SK-N-SH (cell line): ENCODE measurements at regions not wholly inside any gene's neighbourhood (a gene's known extent, or its start where the extent isn't known, plus 50 kb on each side); places are given as distances from the start of the nearest gene placed in this dataset.

Experiments
- CTCF ChIA-PET: fragments of 300-600, 350-600 bp; formaldehyde crosslinking; extraction: SDS; loops from one replicate; lab custom pipeline; 2021; lab: Yijun Ruan, JAX
- POLR2A ChIA-PET: fragments of 350-600 bp; sonication (Branson Sonifier 250); formaldehyde crosslinking; extraction: SDS; loops from one replicate; lab custom pipeline; 2020; ENCODE audit warnings: antibody characterized with exemption, inconsistent platforms; lab: Yijun Ruan, JAX
- DNase-seq: peaks from one replicate; pipeline ENCODE4 v3.0.0; 2012
- H2AFZ ChIP-seq: fragments of 200-600 bp; sonication (generic); 2 replicates; pipeline ENCODE4 v1.8.1; 2016; ENCODE audit warnings: antibody characterized with exemption, mild to moderate bottlenecking, low read depth
- H3F3A ChIP-seq: fragments of 200-600 bp; sonication (generic); replicated peaks from 2 replicates; pipeline ENCODE3; 2016; ENCODE audit warnings: antibody characterized with exemption, mild to moderate bottlenecking; ENCODE audit not compliant: insufficient read depth
- H3K27ac ChIP-seq, 2 experiments: fragments of 200-500 bp in 1 of 2; fragments of 200-600 bp in 1 of 2; sonication (Bioruptor generic) in 1 of 2; sonication (generic), shearing (Covaris generic) in 1 of 2; 2 replicates each; pipeline versions ENCODE4 v1.5.1 to v1.6.1; 2014 to 2016; ENCODE audit warnings: low read depth in 2 of 2, inconsistent platforms in 1 of 2, low read length in 1 of 2, mild to moderate bottlenecking in 1 of 2, mixed read lengths in 1 of 2
- H3K27me3 ChIP-seq: fragments of 200-600 bp; sonication (generic), shearing (Covaris generic); 2 replicates; pipeline ENCODE4 v1.6.1; 2016; ENCODE audit warnings: mixed run types; ENCODE audit not compliant: insufficient read depth
- H3K36me3 ChIP-seq, 2 experiments: fragments of 200-500 bp in 1 of 2; fragments of 200-600 bp in 1 of 2; sonication (Bioruptor generic) in 1 of 2; sonication (generic) in 1 of 2; replicated peaks in 1 of 2; 2 replicates each; pipeline versions ENCODE3 to v1.5.1; 2014 to 2016; ENCODE audit warnings: low read length in 1 of 2, mild to moderate bottlenecking in 1 of 2; ENCODE audit not compliant: insufficient read depth in 2 of 2, control insufficient read depth in 1 of 2
- H3K4me1 ChIP-seq, 2 experiments: fragments of 200-500 bp in 1 of 2; fragments of 200-600 bp in 1 of 2; sonication (Bioruptor generic) in 1 of 2; sonication (generic), shearing (Covaris generic) in 1 of 2; 2 replicates each; pipeline versions ENCODE4 v1.5.1 to v1.6.1; 2014 to 2016; ENCODE audit warnings: low read depth in 1 of 2, low read length in 1 of 2, mixed run types in 1 of 2; ENCODE audit not compliant: insufficient read depth in 2 of 2, control insufficient read depth in 1 of 2
- H3K4me2 ChIP-seq: fragments of 200-600 bp; sonication (generic), shearing (Covaris generic); 2 replicates; pipeline ENCODE4 v1.6.1; 2017; ENCODE audit warnings: mixed run types
- H3K4me3 ChIP-seq, 2 experiments: fragments of 200-500 bp in 1 of 2; fragments of 200-600 bp in 1 of 2; sonication (Bioruptor generic) in 1 of 2; sonication (generic), shearing (Covaris generic) in 1 of 2; 2 replicates each; pipeline versions ENCODE4 v1.5.1 to v1.8.1; 2014 to 2016; ENCODE audit warnings: low read depth in 2 of 2, inconsistent platforms in 1 of 2, low read length in 1 of 2, mild to moderate bottlenecking in 1 of 2, mixed read lengths in 1 of 2, moderate library complexity in 1 of 2
- H3K79me2 ChIP-seq: fragments of 200-600 bp; sonication (generic); 2 replicates; pipeline ENCODE4 v1.8.1; 2017; ENCODE audit warnings: mild to moderate bottlenecking; ENCODE audit not compliant: insufficient read depth
- H3K9ac ChIP-seq: fragments of 200-600 bp; sonication (generic); 2 replicates; pipeline ENCODE4 v1.6.1; 2017; ENCODE audit warnings: mixed run types
- H3K9me2 ChIP-seq: fragments of 200-600 bp; sonication (generic); 2 replicates; pipeline ENCODE4 v1.6.1; 2017; ENCODE audit warnings: mixed run types
- H3K9me3 ChIP-seq: fragments of 200-600 bp; sonication (generic); 2 replicates; pipeline ENCODE4 v1.6.1; 2017; ENCODE audit warnings: mixed run types, mild to moderate bottlenecking, moderate library complexity
- H4K20me1 ChIP-seq: fragments of 200-600 bp; sonication (generic); 2 replicates; pipeline ENCODE4 v1.6.1; 2017; ENCODE audit warnings: mild to moderate bottlenecking, mixed run types; ENCODE audit not compliant: insufficient read depth
- CHD2 ChIP-seq: fragments of 150-350 bp; IDR thresholded peaks from 2 replicates; pipeline ENCODE4 v1.6.1; 2018; ENCODE audit warnings: low read length; ENCODE audit not compliant: partially characterized antibody
- ELF1 ChIP-seq: IDR thresholded peaks from 2 replicates; pipeline ENCODE4 v1.4.0; 2012
- FOSL2 ChIP-seq: IDR thresholded peaks from 2 replicates; pipeline ENCODE4 v1.4.0; 2012; ENCODE audit warnings: low read depth, mild to moderate bottlenecking, moderate library complexity, borderline replicate concordance
- GATA2 ChIP-seq: sonication (generic); formaldehyde crosslinking; IDR thresholded peaks from 2 replicates; pipeline ENCODE4 v1.5.0; 2020; ENCODE audit warnings: mild to moderate bottlenecking, missing genetic modification reagents
- MXI1 ChIP-seq: IDR thresholded peaks from 2 replicates; pipeline ENCODE4 v1.6.1; 2012; ENCODE audit warnings: mild to moderate bottlenecking, low read depth, low read length, improper control_type of control experiment
- NRF1 ChIP-seq: IDR thresholded peaks from 2 replicates; pipeline ENCODE4 v1.6.1; 2012; ENCODE audit warnings: low read depth, mild to moderate bottlenecking, low read length
- RAD21 ChIP-seq: IDR thresholded peaks from 2 replicates; pipeline ENCODE4 v1.6.1; 2012; ENCODE audit warnings: mild to moderate bottlenecking, low read length
- RCOR1 ChIP-seq: fragments of 150-350 bp; IDR thresholded peaks from 2 replicates; pipeline ENCODE4 v1.6.1; 2017; ENCODE audit warnings: antibody characterized with exemption, low read length
- RFX5 ChIP-seq: IDR thresholded peaks from 2 replicates; pipeline ENCODE4 v1.6.1; 2012; ENCODE audit warnings: mild to moderate bottlenecking, improper control_type of control experiment, low read length
- SMC3 ChIP-seq: IDR thresholded peaks from 2 replicates; pipeline ENCODE4 v1.6.1; 2012; ENCODE audit warnings: low read depth, low read length, improper control_type of control experiment
- TCF12 ChIP-seq: IDR thresholded peaks from 2 replicates; pipeline ENCODE4 v1.4.0; 2012
- WGBS: methylation state at CpG from one replicate; pipeline ENCODE4 v1.1.6; 2017; ENCODE audit warnings: low lambda C conversion rate; 5-methylcytosine and 5-hydroxymethylcytosine counted together
- TF ChIP-seq, protein P1 (sequence below): fragments of 200-600 bp; sonication (generic); IDR thresholded peaks from 2 replicates; pipeline ENCODE4 v1.6.1; 2017; ENCODE audit warnings: antibody characterized with exemption, mild to moderate bottlenecking, moderate library complexity
- TF ChIP-seq, protein P2 (sequence below): IDR thresholded peaks from 2 replicates; pipeline ENCODE4 v1.4.0; 2012; ENCODE audit warnings: low read depth, borderline replicate concordance
- TF ChIP-seq, protein P3 (sequence below): fragments of 150-350 bp; IDR thresholded peaks from 2 replicates; pipeline ENCODE4 v1.6.1; 2016; ENCODE audit warnings: mild to moderate bottlenecking, low read depth, low read length
- TF ChIP-seq, protein P4 (sequence below): IDR thresholded peaks from 2 replicates; pipeline ENCODE4 v1.6.1; 2012; ENCODE audit warnings: mild to moderate bottlenecking, low read depth, low read length, moderate library complexity
- TF ChIP-seq, protein P5 (sequence below): IDR thresholded peaks from 2 replicates; pipeline ENCODE4 v1.4.0; 2012; ENCODE audit warnings: low read depth

DNA sequence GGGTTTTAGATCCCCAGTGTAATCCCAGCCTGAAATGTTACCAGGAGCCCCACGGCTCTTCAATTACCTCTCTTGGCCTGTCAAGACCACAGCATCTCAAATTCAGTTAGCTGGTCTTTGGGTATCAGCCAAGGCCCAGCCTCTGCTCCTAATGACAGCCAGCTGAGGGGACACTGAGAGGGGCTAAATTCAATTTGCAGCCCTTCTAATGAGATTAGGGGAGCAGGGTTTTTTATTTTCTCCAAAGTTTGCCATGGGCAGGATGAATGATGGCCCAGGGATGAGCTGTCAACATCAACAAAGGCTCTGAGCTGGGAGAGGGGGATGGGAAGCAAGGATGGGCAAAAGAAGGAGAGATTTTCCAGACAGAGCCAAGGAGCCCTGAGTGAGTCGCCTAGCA, 116.8 kb upstream of the TBX20 start (continued):
- TF ChIP-seq, protein P1, sequence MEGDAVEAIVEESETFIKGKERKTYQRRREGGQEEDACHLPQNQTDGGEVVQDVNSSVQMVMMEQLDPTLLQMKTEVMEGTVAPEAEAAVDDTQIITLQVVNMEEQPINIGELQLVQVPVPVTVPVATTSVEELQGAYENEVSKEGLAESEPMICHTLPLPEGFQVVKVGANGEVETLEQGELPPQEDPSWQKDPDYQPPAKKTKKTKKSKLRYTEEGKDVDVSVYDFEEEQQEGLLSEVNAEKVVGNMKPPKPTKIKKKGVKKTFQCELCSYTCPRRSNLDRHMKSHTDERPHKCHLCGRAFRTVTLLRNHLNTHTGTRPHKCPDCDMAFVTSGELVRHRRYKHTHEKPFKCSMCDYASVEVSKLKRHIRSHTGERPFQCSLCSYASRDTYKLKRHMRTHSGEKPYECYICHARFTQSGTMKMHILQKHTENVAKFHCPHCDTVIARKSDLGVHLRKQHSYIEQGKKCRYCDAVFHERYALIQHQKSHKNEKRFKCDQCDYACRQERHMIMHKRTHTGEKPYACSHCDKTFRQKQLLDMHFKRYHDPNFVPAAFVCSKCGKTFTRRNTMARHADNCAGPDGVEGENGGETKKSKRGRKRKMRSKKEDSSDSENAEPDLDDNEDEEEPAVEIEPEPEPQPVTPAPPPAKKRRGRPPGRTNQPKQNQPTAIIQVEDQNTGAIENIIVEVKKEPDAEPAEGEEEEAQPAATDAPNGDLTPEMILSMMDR: no peak
- no peak for TF ChIP-seq SMC3
- no peak for TF ChIP-seq NRF1
- peak; percentile 86 for TF ChIP-seq GATA2 (CRISPR knock-in tag)
- peak; percentile 97 for TF ChIP-seq RCOR1
- no peak for TF ChIP-seq FOSL2
- TF ChIP-seq, protein P2, sequence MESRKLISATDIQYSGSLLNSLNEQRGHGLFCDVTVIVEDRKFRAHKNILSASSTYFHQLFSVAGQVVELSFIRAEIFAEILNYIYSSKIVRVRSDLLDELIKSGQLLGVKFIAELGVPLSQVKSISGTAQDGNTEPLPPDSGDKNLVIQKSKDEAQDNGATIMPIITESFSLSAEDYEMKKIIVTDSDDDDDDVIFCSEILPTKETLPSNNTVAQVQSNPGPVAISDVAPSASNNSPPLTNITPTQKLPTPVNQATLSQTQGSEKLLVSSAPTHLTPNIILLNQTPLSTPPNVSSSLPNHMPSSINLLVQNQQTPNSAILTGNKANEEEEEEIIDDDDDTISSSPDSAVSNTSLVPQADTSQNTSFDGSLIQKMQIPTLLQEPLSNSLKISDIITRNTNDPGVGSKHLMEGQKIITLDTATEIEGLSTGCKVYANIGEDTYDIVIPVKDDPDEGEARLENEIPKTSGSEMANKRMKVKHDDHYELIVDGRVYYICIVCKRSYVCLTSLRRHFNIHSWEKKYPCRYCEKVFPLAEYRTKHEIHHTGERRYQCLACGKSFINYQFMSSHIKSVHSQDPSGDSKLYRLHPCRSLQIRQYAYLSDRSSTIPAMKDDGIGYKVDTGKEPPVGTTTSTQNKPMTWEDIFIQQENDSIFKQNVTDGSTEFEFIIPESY: no peak
- peak; percentile 55 for TF ChIP-seq MXI1

DNA sequence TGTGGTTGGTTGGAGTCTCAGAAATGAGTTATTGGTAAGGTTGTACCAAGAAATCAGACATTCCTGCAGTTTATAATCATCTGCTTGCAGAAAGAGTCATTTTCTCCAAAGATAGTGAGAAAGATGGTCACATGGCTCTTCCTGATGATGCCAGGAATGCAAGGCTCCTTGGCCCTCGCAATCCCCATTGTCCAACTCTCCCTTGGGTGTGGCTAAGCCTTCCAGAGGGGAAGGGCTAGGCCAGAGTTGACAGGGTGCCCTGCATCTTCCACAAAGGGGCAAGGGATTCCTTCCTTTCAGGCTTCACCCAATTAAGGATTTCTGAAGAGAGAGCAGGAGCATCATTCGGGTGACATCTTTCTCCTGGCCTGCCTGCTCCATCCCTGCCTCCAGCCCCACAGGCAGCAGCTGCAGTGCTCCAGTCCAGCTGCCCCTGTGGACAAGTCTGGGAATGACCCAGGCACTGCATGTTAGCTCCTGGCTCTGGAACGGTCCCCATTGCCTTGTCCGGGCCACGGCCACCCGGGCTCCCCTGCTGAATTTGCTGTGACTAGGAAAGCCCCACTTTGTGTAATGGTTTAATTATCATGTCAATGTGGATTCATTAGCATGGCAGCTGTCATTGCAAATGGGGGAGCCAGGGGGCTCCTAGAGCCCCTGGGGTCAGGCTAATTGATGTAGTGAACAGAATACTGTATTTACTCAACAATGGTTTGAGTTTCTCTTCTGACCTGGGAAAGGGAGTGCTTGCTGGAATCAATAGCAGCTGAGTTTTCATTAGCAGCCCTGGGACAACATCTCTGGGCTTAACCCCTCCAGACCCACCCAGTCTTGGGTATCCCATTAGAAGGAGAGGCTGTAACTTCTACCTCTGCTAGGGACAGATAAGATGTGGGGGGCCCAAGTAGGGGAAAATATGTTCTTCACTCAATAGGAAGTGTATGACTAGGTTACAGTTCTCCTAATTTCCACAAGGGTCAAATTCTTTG, 112.6 kb upstream of the TBX20 start:
- no peaks in the 10 kb centered on the region for H3K9me2 ChIP-seq
- CTCF ChIA-PET: interaction anchor here (1.0 to 1.7 kb wide), 5 partner anchors 15 to 171 kb away, joined by 3 to 7 read pairs (median 3); no protein-coding TSS in a partner anchor
- 51% methylated on average over 3 of the region's 6 CpGs for WGBS
- TF ChIP-seq, protein P3, sequence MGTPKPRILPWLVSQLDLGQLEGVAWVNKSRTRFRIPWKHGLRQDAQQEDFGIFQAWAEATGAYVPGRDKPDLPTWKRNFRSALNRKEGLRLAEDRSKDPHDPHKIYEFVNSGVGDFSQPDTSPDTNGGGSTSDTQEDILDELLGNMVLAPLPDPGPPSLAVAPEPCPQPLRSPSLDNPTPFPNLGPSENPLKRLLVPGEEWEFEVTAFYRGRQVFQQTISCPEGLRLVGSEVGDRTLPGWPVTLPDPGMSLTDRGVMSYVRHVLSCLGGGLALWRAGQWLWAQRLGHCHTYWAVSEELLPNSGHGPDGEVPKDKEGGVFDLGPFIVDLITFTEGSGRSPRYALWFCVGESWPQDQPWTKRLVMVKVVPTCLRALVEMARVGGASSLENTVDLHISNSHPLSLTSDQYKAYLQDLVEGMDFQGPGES: no peak
- TF ChIP-seq, protein P1: no peak
- TF ChIP-seq TCF12 (no peak), RAD21 (no peak), NRF1 (no peak), RFX5 (no peak), FOSL2 (no peak), ELF1 (no peak), CHD2 (no peak)
- TF ChIP-seq, protein P4, sequence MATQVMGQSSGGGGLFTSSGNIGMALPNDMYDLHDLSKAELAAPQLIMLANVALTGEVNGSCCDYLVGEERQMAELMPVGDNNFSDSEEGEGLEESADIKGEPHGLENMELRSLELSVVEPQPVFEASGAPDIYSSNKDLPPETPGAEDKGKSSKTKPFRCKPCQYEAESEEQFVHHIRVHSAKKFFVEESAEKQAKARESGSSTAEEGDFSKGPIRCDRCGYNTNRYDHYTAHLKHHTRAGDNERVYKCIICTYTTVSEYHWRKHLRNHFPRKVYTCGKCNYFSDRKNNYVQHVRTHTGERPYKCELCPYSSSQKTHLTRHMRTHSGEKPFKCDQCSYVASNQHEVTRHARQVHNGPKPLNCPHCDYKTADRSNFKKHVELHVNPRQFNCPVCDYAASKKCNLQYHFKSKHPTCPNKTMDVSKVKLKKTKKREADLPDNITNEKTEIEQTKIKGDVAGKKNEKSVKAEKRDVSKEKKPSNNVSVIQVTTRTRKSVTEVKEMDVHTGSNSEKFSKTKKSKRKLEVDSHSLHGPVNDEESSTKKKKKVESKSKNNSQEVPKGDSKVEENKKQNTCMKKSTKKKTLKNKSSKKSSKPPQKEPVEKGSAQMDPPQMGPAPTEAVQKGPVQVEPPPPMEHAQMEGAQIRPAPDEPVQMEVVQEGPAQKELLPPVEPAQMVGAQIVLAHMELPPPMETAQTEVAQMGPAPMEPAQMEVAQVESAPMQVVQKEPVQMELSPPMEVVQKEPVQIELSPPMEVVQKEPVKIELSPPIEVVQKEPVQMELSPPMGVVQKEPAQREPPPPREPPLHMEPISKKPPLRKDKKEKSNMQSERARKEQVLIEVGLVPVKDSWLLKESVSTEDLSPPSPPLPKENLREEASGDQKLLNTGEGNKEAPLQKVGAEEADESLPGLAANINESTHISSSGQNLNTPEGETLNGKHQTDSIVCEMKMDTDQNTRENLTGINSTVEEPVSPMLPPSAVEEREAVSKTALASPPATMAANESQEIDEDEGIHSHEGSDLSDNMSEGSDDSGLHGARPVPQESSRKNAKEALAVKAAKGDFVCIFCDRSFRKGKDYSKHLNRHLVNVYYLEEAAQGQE: no peak
- TF ChIP-seq, protein P5, sequence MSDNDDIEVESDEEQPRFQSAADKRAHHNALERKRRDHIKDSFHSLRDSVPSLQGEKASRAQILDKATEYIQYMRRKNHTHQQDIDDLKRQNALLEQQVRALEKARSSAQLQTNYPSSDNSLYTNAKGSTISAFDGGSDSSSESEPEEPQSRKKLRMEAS: no peak

More for the DNA sequence above, 112.6 kb upstream of the TBX20 start:
- no peaks in the 10 kb centered on the region for H4K20me1 ChIP-seq
- H3K4me2 ChIP-seq: no peak overlapping the region
- H3K27ac ChIP-seq: no peak overlapping the region
- no peak overlapping the region for H2AFZ ChIP-seq
- POLR2A ChIA-PET: no interaction called here
- no peaks in the 10 kb centered on the region for H3K79me2 ChIP-seq
- H3F3A ChIP-seq: no peaks in the 10 kb centered on the region
- H3K4me3 ChIP-seq: no peak overlapping the region
- H3K36me3 ChIP-seq: no peaks in the 10 kb centered on the region
- no peaks in the 10 kb centered on the region for H3K9me3 ChIP-seq
- H3K9ac ChIP-seq: no peak overlapping the region
- no peaks in the 10 kb centered on the region for H3K27me3 ChIP-seq
- H3K4me1 ChIP-seq: peaks cover 0 to 16% of the 10 kb centered on the region in 2 experiments; a peak in 2 of 4 replicates
- no peak for DNase-seq
